ES-I3 (cell line): ENCODE measurements at regions not wholly inside any gene's neighbourhood (a gene's known extent, or its start where the extent isn't known, plus 50 kb on each side); places are given as distances from the start of the nearest gene placed in this dataset.

Source experiments
- H3K36me3 ChIP-seq: 2 replicates; pipeline ENCODE4 v1.6.1; 2013; ENCODE audit warnings: mild to moderate bottlenecking, low read length, control low read depth, moderate library complexity; ENCODE audit not compliant: insufficient read depth
- H3K4me1 ChIP-seq: 2 replicates; pipeline ENCODE4 v1.6.1; 2013; ENCODE audit warnings: mild to moderate bottlenecking, control low read depth, low read length; ENCODE audit not compliant: insufficient read depth
- H3K9ac ChIP-seq: 2 replicates; pipeline ENCODE4 v1.6.1; 2013; ENCODE audit warnings: low read depth, mild to moderate bottlenecking, low read length, moderate library complexity
- H3K9me3 ChIP-seq: 2 replicates; pipeline ENCODE4 v1.6.1; 2013; ENCODE audit warnings: mild to moderate bottlenecking, low read length, moderate library complexity; ENCODE audit not compliant: control insufficient read depth, insufficient read depth

- H3K4me1 ChIP-seq = no peaks in the 10 kb centered on the region
- no peaks in the 10 kb centered on the region for H3K9me3 ChIP-seq
- no peaks in the 10 kb centered on the region for H3K36me3 ChIP-seq
Observed at GRCh38 chr4:132592850-132593249, 556.2 kb upstream of the PCDH10 start.

GRCh38 chr4:132593717-132594400 lies 555.2 kb upstream of the PCDH10 start:
- Histone ChIP-seq H3K36me3 (no peaks in the 10 kb centered on the region), H3K9ac (no peak overlapping the region), H3K4me1 (no peaks in the 10 kb centered on the region), H3K9me3 (no peaks in the 10 kb centered on the region)

More at GRCh38 chr4:132592850-132593249, 556.2 kb upstream of the PCDH10 start:
- H3K9ac ChIP-seq = no peak overlapping the region

DNA sequence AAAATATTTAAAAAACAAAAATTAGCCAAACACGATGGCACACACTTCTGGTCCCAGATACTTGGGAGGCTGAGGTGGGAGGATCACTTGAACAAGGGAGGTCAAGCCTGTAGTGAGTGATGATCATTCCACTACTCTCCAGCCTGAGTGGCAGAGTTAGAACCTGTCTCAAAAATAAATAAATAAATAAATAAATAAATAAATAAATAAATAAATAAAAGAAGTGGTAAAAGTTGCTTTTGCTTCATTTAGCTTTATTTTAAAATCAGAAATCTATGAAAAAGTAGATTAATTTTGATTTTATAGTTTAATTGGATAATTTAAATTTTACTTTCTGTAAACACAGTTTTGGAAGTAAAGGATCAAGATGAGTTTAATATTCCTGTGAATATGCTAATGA lies 552.9 kb upstream of the PCDH10 start:
- no peaks in the 10 kb centered on the region for H3K4me1 ChIP-seq
- H3K36me3 ChIP-seq = no peaks in the 10 kb centered on the region
- H3K9me3 ChIP-seq = no peaks in the 10 kb centered on the region
- H3K9ac ChIP-seq = no peak overlapping the region

DNA sequence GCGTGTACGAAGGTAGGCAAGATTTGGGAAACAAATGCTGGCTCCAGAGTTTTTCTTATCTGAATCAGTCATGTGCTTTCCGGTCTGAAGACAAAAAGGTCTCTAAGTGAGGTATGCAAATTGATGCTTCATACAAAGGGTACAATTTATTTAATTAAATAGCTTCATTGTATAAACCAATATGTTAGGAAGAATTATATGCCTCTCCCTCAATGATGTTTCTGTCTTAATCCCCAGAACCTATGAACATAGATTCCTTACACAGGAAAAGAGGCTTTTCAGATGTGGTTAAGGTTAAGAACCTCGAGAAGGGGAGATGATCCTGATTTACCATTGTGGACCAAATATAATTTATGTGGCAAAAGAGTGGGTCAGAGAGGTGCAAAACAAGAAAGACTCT lies 543.5 kb upstream of the PCDH10 start:
- no peaks in the 10 kb centered on the region for H3K9me3 ChIP-seq

DNA sequence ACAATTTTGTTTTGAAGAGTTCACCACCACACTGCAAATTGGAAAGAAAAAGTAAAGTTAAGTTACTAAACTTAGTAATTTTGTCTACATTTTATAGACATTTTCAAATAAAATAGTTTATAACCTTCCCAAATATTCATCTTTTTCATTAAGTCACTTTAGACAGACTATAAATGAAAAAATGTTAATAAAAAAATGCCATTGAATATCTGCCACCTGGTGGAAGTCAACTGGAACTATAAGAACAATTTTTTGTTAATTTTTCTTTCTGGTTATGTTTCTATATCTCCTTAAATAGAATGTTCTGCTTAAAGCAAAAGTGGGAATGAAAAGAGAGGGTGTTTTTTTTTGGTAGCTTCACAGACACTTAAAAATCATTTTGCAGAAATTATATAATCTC lies 534.4 kb upstream of the PCDH10 start:
- Histone ChIP-seq H3K9ac (no peak overlapping the region), H3K4me1 (no peaks in the 10 kb centered on the region), H3K9me3 (peaks cover 2% of the 10 kb centered on the region; the same call in 1 of the 2 replicates), H3K36me3 (no peaks in the 10 kb centered on the region)

More for the DNA sequence above, 543.5 kb upstream of the PCDH10 start:
- Histone ChIP-seq H3K9ac (no peak overlapping the region), H3K36me3 (no peaks in the 10 kb centered on the region), H3K4me1 (no peaks in the 10 kb centered on the region)

DNA sequence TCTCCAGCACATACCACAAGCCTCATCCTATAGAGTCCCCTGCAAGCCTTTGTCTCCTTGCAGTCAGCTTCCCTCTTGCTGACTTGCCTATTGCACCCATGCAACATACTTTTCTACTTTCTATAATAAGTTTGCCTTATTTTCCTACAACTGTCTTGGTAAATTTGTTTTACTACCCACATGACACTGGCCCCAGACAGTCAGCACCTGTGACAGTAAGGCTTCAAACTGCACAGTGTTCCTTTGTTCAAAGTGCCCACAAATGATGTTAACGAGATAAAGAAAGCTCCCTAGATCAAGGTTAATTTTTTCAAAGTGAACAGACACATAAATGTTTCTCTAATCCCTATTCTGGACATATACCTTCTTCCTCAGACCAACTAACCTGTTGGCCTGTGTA lies 529.1 kb upstream of the PCDH10 start:
- no peak overlapping the region for H3K9ac ChIP-seq
- H3K36me3 ChIP-seq = no peaks in the 10 kb centered on the region
- H3K4me1 ChIP-seq = no peaks in the 10 kb centered on the region
- peaks cover 2% of the 10 kb centered on the region; the same call in 1 of the 2 replicates for H3K9me3 ChIP-seq

GRCh38 chr4:132642016-132642817 lies 506.9 kb upstream of the PCDH10 start:
- H3K36me3 ChIP-seq = no peaks in the 10 kb centered on the region
- H3K9ac ChIP-seq = no peak overlapping the region
- H3K4me1 ChIP-seq = no peaks in the 10 kb centered on the region
- no peaks in the 10 kb centered on the region for H3K9me3 ChIP-seq

- no peaks in the 10 kb centered on the region for H3K4me1 ChIP-seq
- H3K9ac ChIP-seq = no peak overlapping the region
- no peaks in the 10 kb centered on the region for H3K9me3 ChIP-seq
- no peaks in the 10 kb centered on the region for H3K36me3 ChIP-seq
Observed at GRCh38 chr4:132646186-132646585, 502.9 kb upstream of the PCDH10 start.

GRCh38 chr4:132651196-132651595 lies 497.9 kb upstream of the PCDH10 start:
- Histone ChIP-seq H3K9ac (no peak overlapping the region), H3K4me1 (no peaks in the 10 kb centered on the region), H3K9me3 (no peaks in the 10 kb centered on the region), H3K36me3 (no peaks in the 10 kb centered on the region)

GRCh38 chr4:132660181-132660580 lies 488.9 kb upstream of the PCDH10 start:
- no peaks in the 10 kb centered on the region for H3K4me1 ChIP-seq
- H3K9me3 ChIP-seq = peaks cover 7% of the 10 kb centered on the region; the same call in 1 of the 2 replicates
- H3K36me3 ChIP-seq = no peaks in the 10 kb centered on the region
- H3K9ac ChIP-seq = no peak overlapping the region

DNA sequence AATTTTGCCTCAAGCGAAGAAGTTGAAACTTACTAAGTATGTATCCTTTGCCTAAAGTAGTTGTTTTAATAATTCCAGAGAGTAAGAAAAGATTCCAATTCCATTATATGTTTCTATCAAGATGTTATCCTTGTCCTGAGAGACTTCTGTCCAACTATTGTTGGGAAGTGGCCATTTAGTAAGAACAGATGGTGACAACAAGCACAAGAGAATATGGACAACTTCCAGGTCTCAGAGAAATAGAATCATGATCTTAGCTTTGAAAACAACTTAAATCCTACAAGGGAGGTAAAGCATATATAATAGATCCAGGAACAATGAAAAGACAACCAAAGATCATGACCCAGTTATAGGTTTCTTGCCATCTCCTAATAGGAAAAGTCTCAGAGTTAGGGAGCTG lies 486.6 kb upstream of the PCDH10 start:
- no peaks in the 10 kb centered on the region for H3K36me3 ChIP-seq
- no peak overlapping the region for H3K9ac ChIP-seq
- H3K4me1 ChIP-seq = no peaks in the 10 kb centered on the region

GRCh38 chr4:132669786-132670185 lies 479.3 kb upstream of the PCDH10 start:
- no peaks in the 10 kb centered on the region for H3K4me1 ChIP-seq

More for the DNA sequence above, 486.6 kb upstream of the PCDH10 start:
- H3K9me3 ChIP-seq = 0 out of 2 replicates have a peak, but pooled peaks cover 2% of the 10 kb centered on the region

DNA sequence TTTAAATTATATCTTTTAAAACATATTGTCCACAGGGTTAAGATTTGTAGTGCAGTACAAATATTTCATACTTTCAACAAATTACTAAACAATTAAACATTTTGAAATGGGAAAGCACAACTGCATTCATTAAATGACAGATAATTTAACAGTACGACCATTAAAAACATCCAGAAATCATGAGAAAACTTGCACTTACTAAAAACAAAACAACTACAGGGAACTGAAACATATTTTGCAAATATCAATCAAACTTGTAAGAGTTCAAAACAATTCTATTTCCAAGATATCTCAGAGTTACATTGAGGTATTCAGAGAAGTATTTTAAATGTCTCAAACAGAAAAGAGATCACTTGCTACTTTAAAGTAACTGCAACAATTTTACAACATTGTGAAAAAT lies 478.5 kb upstream of the PCDH10 start:
- H3K36me3 ChIP-seq = no peaks in the 10 kb centered on the region
- H3K9ac ChIP-seq = no peak overlapping the region
- no peaks in the 10 kb centered on the region for H3K9me3 ChIP-seq
- no peaks in the 10 kb centered on the region for H3K4me1 ChIP-seq

More at GRCh38 chr4:132669786-132670185, 479.3 kb upstream of the PCDH10 start:
- no peaks in the 10 kb centered on the region for H3K36me3 ChIP-seq
- H3K9ac ChIP-seq = no peak overlapping the region
- H3K9me3 ChIP-seq = no peaks in the 10 kb centered on the region

GRCh38 chr4:132683957-132684356 lies 465.1 kb upstream of the PCDH10 start:
- H3K9me3 ChIP-seq = peaks cover 19% of the 10 kb centered on the region
- no peaks in the 10 kb centered on the region for H3K4me1 ChIP-seq
- H3K36me3 ChIP-seq = no peaks in the 10 kb centered on the region
- H3K9ac ChIP-seq = no peak overlapping the region

DNA sequence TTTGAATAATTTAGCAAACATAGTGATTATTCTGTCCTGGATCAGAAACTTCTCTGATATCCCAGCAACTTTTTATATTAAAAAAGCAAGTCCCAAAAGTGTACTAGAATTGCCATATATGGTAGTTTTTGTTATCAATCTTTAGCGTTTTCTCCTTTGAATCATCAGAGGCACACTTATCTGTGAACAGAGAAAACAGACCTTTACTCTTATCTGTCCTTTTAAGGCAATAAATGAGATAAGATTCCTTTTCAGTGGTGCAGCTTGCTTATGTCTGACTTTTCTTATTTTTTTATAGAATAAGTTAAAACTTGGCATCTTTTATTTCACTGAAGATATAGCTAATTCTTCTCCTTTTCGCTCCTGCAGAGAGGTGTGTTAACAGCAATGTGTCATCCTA lies 458.1 kb upstream of the PCDH10 start:
- Histone ChIP-seq H3K4me1 (no peaks in the 10 kb centered on the region), H3K9me3 (peaks cover 4% of the 10 kb centered on the region; the same call in 1 of the 2 replicates), H3K36me3 (no peaks in the 10 kb centered on the region), H3K9ac (no peak overlapping the region)
